Stromal cell of bone marrow (primary cell): ENCODE measurements at regions not wholly inside any gene's neighbourhood (a gene's known extent, or its start where the extent isn't known, plus 50 kb on each side); places are given as distances from the start of the nearest gene placed in this dataset.
A peak's percentile ranks its signal among the peaks of the same experiment; 100 is the strongest.
"Not testable (repeated sequence)": the region's sequence is repeated elsewhere in the genome, so short reads cannot be mapped to it uniquely, and the experiment has no call there.

Experiments used
- DNase-seq: peaks from one replicate; pipeline ENCODE4 v3.0.0-alpha.2; 2012; ENCODE audit warnings: low read depth

DNA sequence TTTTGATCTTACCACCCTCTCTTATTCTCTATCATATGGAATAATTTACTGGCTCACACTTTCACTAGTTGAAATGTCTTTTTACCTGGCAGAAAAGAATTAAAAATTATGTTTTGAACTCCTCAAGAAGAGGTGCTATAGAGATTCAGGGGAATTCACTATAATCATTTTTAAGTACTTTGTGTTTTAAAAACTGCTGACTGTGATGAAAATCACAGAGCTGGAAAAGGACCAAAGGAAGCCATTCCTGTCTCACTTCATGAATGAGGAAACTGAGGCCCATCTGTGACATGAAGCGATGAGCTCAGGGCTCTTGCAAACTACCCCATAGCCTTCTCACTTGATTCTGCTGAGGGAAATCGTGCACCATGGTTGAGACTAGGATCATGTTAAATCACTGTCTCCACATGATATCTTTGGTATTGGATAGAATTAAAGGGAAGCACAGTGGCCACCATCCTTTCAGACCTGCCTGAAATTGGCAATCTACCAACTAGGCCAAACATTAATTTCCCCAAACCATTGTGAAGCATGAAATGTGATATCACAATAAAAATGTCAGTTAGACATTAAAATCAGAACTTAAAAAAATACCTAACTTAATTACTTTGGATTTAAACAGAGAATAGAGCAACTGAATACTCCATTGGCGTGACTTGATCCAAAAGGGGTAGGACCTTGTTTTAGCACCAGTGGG, 141.0 kb downstream of the FZD1 start:
- DNase-seq, result no peak

DNA sequence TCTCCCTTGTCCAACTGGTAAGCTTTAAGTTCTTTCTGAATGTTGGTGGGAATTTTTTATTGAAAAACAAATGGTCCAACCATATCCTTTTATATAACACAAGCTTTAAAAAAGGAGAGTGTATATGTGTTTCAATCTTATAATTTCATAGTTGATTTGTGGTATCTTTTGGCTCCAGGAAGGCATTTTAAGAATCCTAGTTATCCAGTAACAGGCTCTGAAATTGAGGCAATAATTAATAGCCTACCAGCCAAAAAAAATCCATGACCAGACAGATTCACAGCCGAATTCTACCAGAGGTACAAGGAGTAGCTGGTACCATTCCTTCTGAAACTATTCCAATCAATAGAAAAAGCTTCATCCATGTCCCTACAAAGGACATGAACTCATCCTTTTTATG, 141.6 kb downstream of the FZD1 start:
- not testable (repeated sequence) for DNase-seq

DNA sequence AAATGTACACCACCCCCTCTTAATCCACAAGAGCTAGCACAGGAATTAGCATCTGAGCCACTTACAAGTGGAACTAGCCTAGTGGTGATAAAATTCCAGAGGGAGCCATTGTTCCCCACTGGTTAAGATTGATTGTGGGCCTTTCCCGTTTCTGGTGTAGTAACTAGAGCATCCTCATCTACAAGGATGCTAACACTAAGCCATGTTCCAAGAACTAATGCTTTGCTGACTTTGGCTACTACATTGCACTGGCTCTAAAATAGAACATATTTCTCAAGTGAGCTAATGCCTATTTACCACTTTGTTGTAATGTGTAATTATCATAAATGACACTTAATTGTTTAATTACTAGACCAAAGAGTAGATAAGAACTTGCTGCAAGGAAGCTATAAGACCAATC, 143.7 kb downstream of the FZD1 start:
- no peak for DNase-seq

DNA sequence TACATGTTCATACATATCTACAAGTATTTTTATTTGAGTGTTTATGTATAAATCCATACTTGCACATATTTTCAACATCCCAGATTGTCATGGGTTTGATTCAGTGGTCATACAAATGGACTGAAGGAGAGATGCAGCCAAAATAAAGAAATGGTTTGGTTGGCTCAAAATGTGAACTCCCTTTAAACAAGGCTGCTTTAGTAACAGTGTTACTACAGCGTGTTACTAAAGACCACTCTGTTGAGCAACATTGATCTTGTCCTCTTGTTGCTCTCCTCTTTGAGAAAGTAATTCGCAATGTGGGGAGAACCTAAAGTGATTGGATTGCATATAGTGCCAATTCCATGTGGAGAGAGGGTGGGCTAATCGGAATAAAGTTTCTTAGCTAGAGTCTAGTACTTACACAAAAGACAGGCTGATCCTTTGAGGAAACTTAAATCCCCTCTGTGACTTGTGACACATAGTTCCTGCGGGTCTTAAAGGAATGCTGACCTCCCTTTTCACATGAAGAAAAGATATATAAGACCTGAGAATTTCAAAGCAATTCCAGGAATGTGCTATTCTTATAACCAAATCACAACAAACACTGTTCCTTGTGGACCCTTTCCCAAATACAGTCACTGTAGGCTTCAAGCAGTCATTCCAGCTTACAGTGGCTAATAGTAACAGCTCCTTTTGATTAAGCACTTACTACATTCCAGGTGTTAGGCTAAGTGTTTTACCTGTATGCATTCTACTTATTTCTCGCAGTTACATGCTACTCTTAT, 144.3 kb downstream of the FZD1 start:
- no peak for DNase-seq

DNA sequence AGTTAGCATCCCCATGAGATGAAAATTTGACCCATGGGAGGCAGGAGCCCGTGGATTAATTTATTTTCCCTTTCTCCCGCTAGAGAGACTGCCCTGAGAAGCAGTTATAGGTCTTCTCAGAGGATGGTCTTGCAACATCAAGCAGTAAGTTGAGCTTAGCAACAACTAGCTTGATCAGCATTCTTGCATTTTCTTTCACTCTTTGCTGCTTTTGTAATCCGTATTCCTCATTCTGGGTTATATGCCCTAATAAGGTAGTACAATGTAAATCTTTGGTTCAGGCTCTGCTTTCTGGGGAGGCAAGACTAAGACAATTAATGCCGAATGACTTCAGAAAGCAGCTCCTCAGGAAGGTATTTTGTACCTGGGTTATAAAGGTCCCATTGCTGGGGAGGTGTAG, 146.8 kb downstream of the FZD1 start:
- DNase-seq, result no peak

DNA sequence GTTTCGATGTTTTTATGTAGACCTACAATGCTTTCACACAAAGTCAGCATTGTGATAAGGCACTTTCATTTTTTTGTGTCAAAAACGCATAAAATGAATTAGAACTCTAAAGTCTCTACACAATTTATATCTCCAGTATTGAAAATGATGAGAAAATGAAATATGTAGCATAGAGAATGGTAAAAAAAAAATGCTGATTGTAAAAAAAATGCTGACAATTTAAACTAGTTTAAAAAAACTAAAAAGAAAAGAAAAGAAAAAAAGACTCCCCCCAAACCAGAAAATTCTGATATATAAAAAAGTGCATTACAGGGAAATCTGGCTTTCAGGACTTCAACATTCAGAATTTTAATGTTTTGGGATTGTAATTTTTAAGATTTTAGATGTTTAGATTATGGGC, 148.1 kb downstream of the FZD1 start:
- no peak for DNase-seq

DNA sequence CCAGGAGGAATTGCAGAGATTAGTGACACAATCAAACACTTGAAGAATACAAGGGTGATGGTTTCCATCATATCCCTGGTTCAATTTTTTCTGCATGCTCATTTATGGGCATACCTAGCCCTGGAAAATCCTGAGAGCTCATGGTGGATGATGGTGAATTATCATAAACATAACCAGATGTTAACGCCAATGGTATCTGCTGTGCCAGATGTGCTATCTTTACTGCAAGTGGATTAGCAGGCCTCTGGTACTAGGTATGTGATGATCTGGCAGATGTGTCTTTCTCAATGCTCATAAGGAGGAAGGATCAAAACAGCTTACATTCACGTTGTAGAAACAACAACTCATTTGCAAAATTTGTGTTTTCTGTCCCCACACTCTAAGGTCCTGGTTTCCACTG, 150.5 kb downstream of the FZD1 start:
- no peak for DNase-seq

DNA sequence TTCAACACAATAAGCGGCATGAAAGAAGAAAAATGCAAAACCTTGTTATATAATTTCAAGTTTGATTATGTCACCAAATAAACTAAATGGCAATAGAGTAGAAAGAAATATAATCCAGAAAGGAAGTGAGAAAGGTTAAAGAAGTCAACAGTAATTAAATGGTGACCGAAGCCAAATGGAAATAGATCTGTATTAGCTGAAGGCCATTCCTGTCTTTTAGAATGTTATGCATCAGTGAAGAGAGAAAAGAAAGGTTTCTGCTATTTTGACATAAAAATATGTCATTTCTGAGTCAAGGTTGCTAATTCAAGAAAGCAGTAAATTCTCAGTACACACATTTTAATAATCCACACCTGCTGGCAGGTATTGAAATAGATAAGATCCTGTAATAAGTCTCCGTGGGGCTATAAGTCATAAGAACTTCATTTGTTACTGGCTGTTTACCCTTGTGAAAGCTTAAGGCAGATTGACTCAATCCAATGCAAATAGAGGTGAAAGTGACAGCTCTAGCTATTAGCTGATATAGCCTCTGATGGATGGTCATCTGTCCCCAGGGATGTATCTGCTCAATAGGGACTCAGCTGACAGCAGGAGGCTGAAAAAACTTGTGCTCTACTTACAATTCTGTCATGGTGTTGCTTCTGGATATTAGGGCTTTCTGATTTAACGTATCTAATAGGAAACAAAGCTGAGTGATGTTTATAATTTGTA, 152.1 kb downstream of the FZD1 start:
- no peak for DNase-seq

DNA sequence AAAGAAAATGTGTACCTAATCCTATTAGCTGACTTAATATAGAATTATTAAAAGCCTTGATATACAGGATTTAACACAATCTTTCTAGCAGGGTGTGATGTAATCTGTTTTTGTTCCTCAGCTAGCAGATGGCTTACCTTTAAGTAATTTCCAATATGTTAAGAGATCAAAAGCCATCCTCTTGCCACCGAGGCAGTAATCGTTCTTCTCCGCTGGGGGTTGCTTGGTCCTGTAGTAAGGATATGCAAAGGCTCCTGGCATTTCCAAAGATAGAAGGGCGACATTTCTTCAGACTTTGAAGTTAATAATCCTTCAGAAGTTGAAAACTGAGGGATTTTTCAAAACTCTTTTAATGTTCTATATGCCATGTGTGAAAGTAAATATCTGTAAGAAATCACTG, 156.4 kb downstream of the FZD1 start:
- DNase-seq, result no peak

DNA sequence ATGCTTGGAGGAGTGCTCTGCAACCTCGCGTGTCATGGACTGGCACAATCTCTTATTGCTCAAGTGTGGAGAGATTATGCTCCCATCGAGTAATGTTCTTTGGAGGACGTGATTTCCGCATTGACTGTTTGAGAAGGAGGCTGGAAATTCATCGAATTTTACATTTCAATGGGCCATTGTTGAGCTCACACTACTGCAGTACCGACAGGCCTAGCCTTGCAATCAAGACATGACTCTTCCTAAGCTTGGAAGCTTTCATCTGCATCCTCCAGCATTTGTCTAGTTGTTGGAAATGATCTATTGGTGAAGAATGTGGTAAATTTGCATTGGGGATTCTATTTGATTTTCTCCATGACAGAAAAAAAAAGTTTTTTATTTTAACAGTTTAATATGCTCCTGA, 156.8 kb downstream of the FZD1 start:
- no peak for DNase-seq

DNA sequence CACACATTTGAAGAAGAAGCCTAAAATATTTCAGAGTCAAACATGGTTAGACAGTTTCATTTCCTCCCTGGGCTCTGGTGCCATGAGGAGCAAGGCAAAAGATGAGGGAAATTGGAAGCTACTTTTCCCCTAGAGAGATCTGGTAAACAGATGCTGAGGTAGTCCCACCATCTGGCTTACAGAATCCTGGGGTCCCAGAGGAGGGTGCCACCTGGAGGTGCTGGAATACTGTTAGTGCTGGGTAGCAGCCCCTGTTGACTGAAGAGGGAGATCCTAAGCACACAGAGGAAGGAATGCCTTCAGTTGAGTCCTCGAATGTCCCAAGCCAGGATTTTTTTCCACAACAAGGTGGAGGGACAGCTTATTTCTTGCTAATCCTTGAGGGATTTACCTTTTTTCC, 160.1 kb downstream of the FZD1 start:
- no peak for DNase-seq

DNA sequence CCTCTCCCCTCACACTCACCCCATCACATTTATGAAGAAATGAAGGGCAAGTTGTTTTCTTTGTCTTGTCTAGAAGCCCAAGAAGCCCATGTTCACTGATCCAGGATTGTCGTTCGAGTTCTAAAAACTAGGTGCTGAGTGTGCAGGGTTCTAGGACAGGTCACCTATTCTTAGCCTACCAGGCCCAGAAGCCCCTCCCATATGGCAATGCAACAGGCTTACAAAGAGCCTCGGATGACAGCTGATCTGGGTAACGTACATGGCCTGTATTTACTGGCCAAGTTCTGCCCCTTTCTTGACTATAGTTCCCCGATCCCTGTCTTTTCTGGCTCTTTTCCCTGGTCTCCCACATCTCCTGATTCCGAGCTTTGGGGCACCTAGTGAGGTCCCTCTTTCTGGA, 160.9 kb downstream of the FZD1 start:
- DNase-seq, result no peak

DNA sequence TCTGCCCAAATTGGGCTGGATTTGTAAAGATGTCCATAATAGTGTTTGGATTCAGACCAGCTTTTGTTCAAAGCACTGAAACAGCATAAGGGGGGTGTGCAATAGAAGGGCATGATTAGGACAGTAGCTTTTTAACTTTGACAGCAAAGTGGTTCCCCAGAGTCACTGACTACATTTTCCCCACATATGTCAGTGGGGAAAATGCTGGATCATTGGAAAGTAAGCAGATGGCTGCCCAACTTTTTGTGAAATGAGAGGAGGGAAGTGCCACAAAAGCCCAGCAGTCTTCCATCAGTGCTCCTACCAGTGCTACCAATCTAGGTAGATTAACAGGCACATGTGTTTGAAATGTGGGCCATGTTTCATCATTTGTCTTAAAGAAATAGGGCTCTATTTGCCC, 162.8 kb downstream of the FZD1 start:
- no peak for DNase-seq

DNA sequence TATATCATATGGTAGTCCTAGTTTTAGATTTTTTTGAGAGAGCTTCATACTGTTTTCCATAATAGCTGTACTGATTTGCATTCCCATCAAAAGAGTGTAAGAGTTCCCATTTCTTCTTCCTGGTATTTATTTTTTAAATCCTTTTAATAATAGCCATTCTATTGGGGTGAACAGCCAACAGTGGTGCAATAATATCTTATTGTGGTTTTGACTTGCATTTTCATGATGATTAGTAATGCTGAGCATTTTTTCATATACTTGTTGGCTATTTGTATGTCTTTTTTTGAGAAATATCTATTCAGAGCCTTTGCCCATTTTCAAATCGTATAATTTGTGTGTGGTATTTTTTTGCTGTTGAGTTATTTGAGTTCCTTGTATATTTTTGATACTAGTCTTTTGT, 167.4 kb downstream of the FZD1 start:
- DNase-seq, result peak; percentile 41

DNA sequence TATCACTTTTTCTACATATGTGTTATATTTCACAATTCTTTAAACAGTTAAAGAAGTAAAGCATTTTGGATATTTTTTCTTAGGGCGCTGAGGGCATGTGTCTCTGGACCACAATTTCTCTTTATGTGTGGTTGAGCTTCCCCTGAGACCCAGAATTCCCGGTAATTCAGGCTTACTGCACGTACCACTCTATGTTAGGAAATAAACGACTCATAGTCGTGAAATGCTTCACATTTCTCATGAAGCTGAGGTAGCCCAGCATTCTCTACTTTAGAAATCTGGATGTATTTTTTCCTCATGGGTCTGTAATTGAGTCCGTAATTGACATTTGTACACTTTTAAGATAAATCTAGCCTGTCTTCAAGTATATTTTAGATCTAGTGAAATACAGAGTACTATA, 170.6 kb downstream of the FZD1 start:
- DNase-seq, result peak; percentile 84

DNA sequence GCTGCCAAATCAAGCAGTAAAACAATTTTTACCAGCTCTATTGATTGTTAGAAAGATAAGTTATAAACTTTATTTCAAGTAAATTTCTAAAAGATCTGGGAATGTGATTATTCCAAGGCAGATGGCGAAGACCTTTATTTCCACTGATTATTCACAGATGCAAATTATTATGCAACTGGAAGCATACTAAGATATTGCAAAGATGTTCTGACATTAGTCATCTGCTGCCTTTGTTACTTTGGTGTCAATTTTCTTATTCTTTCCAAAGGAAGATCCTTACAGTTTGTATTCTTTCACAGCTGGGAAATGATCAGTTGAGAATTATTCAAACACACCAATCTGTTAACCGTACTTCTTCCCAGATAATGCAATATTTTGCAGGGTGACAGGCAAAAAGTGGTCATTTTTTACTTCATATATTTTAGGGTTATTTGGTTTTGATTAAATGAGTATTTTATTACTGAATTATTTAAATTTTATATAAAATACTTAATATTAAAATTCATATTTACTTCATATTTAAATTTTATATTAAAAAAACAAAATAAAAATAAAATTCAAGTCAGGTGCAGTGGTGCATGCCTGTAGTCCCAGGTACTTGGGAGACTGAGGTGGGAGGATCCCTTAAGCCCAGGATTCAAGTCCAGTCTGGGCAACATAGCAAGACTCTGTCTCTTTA, 171.3 kb downstream of the FZD1 start:
- DNase-seq, result peak; percentile 57

DNA sequence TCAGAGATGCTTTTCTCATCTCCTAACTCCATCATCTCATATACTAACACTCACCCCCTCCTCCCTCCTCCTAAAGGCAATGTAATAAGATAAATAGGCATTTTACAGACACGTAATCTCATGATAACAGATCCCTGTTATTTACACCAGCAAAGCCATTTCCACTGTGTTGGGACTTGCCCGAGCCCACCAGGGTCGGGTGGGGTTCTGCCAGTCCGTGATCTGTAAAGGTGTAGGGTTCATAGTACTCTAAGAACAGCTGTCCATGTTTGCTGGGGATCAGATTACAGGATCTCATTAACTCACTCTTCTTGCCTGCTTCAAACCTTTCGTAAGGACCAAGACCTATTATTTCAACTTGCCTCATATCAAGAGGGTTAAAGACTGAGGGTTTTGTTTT, 172.4 kb downstream of the FZD1 start:
- no peak for DNase-seq

DNA sequence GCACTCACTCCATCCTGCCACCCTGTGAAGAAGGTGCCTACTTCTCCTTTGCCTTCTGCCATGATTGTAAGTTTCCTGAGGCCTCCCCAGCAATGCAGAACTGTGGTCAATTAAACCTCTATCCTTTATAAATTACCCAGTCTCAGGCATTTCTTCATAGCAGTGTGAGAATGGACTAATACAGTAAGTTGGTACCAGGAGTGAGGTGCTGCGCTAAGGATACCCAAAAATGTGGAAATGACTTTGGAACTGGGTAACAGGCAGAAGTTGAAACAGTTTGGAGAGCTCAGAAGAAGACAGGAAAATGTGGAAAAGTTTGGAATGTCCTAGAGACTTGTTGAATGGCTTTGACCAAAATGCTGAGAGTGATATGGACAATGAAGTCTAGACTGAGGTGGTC, 176.0 kb downstream of the FZD1 start:
- not testable (repeated sequence) for DNase-seq

DNA sequence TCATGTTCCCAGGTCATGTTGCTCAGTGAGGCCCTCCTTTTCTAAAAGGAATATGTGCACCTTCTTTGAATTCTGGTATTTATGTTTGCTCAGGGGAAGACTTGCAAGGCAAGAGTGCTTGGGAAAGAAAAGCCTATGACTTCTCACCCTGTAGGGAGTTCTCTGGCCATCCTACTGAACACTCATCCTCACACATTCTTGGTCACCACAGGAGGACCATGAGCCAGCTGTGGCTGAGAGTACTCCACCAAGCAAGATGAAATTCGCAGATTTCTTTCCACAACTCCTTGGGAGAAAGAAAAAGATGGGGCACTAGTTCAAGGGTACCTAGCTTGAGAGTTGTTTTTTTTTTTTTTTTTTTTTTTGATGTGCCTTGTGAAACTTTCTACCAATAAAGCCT, 179.6 kb downstream of the FZD1 start:
- DNase-seq, result peak; percentile 50

DNA sequence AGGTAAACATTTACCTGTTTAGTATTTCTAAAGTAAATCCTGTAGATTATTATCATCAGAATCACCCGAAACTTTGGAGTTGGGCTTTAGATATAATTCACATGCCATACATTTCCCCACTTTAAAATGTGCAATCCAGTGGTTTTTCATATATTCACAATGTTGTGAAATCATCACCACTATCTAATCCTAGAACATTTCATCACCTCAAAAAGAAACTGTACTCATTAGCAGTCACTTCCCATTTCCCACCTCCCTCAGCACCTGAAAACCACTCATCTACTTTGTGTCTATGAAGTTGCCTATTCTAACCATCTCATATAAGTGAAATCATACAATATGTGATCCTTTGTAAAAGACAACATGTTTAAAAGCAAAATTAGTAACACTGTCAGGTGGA, 182.6 kb downstream of the FZD1 start:
- no peak for DNase-seq

DNA sequence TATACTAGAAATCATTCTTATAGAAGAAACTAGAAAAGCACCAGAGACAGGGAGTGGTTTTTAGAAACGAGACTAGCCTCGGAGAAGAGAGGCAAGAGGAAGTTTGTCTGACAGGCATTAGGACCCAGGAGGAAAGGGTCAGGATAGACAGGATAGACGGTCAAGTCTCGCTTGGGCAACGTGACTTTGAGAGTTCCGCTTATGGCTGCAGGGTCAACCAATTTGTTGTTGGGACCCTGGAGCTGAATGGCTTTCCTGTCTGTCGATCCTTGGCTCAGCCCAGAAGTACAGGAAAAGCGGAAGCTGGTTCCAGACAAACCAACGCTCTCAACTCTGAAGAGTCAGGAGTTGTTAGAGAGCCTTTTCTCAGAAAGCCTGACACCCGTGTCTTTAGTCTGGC, 191.2 kb downstream of the FZD1 start:
- no peak for DNase-seq

DNA sequence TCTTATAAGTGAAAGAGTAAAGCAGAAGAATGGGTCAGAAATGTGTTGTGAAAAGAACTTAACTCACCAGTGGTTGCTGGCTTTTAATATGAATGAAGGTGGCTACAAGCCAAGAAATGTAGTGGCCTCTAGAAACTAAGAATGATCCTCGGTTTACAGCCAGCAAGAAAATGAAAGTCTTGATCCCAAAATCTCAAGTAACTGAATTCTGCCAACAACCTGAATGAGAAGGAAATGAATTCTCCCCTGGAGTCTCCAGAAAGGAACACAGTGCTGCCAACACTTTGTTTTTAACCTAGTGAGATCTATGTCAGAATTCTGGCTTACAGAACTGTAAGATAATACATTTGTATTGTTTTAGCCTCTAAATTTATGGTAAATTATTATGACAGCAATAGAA, 193.0 kb downstream of the FZD1 start:
- DNase-seq, result no peak

DNA sequence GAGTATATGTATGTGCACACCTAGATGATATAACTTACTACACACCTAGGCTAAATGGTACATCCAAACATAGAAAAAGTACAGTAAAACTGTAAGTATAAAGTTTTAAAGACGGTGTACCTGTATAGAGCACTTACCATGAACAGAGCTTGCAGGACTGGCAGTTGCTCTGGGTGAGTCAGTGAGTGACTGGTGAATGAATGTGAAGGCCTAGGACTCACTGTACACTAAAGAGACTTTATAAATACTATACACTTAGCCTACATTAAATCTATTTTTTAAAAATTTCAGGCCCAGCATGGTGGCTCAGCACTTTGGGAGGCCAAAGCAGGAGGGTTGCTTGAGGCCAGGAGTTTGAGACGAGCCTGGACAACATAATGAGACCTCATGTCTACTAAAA, 195.3 kb downstream of the FZD1 start:
- DNase-seq, result no peak
